Parathyroid adenoma (tissue), 2 donors: ENCODE measurements at regions not wholly inside any gene's neighbourhood (a gene's known extent, or its start where the extent isn't known, plus 50 kb on each side); places are given as distances from the start of the nearest gene placed in this dataset.

Experiments used
- H2AFZ ChIP-seq: fragments of 300-600 bp; sonication (generic); one replicate; pipeline ENCODE4 v1.7.0; 2017; ENCODE audit warnings: antibody characterized with exemption, mild to moderate bottlenecking
- H3K27ac ChIP-seq: fragments of 300-600 bp; sonication (generic); one replicate; pipeline ENCODE4 v1.7.0; 2017
- H3K27me3 ChIP-seq: fragments of 300-600 bp; sonication (generic); one replicate; pipeline ENCODE4 v1.7.0; 2017; ENCODE audit warnings: low read length; ENCODE audit not compliant: control insufficient read depth, insufficient read depth
- H3K36me3 ChIP-seq: fragments of 300-600 bp; sonication (generic); one replicate; pipeline ENCODE4 v1.7.0; 2017; ENCODE audit warnings: low read length; ENCODE audit not compliant: control insufficient read depth, insufficient read depth
- H3K4me1 ChIP-seq: fragments of 300-600 bp; sonication (generic); one replicate; pipeline ENCODE4 v1.7.0; 2017; ENCODE audit warnings: control low read depth
- H3K4me2 ChIP-seq: fragments of 300-600 bp; sonication (generic); one replicate; pipeline ENCODE4 v1.7.0; 2017; ENCODE audit warnings: low read length
- H3K4me3 ChIP-seq: fragments of 300-600 bp; sonication (generic); one replicate; pipeline ENCODE4 v1.7.0; 2017; ENCODE audit warnings: low read depth, low read length
- H3K79me2 ChIP-seq: fragments of 300-600 bp; sonication (generic); one replicate; pipeline ENCODE4 v1.7.0; 2017; ENCODE audit warnings: control low read depth
- H3K9ac ChIP-seq: fragments of 300-600 bp; sonication (generic); one replicate; pipeline ENCODE4 v1.7.0; 2017; ENCODE audit warnings: mild to moderate bottlenecking
- H3K9me3 ChIP-seq: fragments of 300-600 bp; sonication (generic); one replicate; pipeline ENCODE4 v1.7.0; 2017; ENCODE audit warnings: low read length; ENCODE audit not compliant: control insufficient read depth
- TF ChIP-seq, protein P1 (sequence below): fragments of 300-600 bp; sonication (generic); IDR thresholded peaks from one replicate; pipeline ENCODE4 v1.7.0; 2017; ENCODE audit warnings: antibody characterized with exemption, mild to moderate bottlenecking
- donor health status: primary hyperparathyroidism.

DNA sequence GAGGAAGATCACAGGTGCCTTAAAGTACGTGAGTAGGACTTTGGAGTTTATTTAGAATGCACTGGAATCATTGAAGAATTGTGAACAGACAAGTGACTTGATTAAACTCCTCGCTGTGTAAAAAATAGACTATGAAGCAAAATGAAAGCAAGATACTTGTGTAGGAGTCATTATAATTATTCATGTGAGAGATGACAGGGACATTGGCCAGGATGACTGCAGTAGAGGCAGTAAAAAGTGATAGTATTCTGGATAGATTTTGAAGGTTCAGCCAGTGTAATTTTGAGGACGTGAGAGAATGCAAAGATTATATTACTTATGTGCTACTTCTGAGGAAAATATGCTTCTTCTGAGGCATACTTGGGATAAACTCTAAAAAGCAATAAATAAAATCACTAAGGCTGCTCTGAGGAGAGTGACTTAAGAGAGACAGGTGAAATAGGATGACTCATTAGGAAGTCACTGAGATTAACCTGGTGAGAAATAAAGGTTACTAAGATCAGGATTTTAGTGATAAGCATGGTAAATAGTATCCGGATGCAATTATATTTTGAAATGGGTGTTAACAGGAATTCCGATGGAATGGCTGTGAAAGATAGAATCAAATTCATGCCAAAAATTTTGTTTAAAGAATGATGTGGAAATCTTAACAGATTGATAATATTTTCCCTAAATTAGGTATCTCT, 202.0 kb downstream of the CENPW start:
- Histone ChIP-seq H2AFZ (no peak overlapping the region), H3K27ac (no peak overlapping the region), H3K9ac (no peak overlapping the region), H3K79me2 (no peaks in the 10 kb centered on the region), H3K4me2 (no peak overlapping the region), H3K4me1 (no peaks in the 10 kb centered on the region), H3K9me3 (no peaks in the 10 kb centered on the region), H3K27me3 (no peaks in the 10 kb centered on the region), H3K36me3 (no peaks in the 10 kb centered on the region), H3K4me3 (no peak overlapping the region)
- TF ChIP-seq, protein P1, sequence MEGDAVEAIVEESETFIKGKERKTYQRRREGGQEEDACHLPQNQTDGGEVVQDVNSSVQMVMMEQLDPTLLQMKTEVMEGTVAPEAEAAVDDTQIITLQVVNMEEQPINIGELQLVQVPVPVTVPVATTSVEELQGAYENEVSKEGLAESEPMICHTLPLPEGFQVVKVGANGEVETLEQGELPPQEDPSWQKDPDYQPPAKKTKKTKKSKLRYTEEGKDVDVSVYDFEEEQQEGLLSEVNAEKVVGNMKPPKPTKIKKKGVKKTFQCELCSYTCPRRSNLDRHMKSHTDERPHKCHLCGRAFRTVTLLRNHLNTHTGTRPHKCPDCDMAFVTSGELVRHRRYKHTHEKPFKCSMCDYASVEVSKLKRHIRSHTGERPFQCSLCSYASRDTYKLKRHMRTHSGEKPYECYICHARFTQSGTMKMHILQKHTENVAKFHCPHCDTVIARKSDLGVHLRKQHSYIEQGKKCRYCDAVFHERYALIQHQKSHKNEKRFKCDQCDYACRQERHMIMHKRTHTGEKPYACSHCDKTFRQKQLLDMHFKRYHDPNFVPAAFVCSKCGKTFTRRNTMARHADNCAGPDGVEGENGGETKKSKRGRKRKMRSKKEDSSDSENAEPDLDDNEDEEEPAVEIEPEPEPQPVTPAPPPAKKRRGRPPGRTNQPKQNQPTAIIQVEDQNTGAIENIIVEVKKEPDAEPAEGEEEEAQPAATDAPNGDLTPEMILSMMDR = no peak

DNA sequence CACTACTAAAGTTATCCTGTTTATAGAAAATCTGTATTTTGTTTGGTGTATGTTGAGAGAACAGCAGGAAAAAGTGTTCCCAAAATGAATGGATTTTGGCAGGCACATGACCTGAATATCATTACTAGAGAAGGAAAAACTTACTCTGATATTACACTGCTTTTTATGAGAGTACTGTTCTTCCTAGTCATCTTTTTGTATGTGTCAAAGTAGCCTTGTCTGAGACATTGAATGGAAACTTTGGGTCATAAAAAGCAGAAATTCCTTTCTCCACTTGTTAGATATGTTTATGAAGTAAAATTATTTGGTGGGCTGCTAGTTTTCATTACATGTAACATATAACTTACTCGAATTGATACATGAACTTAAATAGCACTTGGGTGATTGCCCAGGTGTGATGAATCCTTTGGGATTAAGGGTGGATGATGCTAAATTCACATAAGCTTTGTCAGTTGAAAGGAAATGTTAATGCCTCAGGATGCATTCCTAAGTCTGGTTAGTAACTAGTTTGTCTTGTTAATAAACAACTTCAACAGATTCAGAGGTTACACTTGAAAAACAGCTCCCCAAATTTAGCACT, 206.7 kb downstream of the CENPW start:
- Histone ChIP-seq H3K4me2 (no peak overlapping the region), H2AFZ (no peak overlapping the region), H3K79me2 (no peaks in the 10 kb centered on the region), H3K27me3 (no peaks in the 10 kb centered on the region), H3K27ac (no peak overlapping the region), H3K4me3 (no peak overlapping the region), H3K9ac (no peak overlapping the region), H3K9me3 (no peaks in the 10 kb centered on the region), H3K36me3 (no peaks in the 10 kb centered on the region), H3K4me1 (no peaks in the 10 kb centered on the region)
- TF ChIP-seq, protein P1 = no peak

DNA sequence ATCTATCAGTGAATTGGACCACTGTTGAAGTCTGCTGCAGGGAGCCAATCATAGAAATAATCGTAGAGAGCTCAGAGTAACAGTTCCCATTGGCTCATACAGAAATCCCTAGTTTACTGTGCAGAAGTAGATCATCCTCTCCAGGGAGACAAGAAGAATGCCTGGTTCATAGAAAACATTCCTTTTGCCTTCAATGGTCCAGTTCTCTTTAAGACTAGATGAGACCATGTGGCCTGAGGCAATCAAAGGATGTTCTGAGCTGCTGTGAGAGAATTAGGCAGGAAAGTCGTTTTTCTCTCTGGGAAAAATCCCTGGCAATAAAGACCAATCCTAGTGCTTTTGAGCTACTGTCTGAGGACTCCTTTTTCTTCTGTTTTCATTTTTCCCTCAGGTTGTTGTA, 208.4 kb downstream of the CENPW start:
- Histone ChIP-seq H3K4me1 (no peaks in the 10 kb centered on the region), H2AFZ (no peak overlapping the region), H3K36me3 (no peaks in the 10 kb centered on the region), H3K27ac (no peak overlapping the region), H3K27me3 (no peaks in the 10 kb centered on the region), H3K9ac (no peak overlapping the region), H3K4me2 (no peak overlapping the region), H3K4me3 (no peak overlapping the region), H3K79me2 (no peaks in the 10 kb centered on the region), H3K9me3 (no peaks in the 10 kb centered on the region)
- TF ChIP-seq, protein P1 = no peak

DNA sequence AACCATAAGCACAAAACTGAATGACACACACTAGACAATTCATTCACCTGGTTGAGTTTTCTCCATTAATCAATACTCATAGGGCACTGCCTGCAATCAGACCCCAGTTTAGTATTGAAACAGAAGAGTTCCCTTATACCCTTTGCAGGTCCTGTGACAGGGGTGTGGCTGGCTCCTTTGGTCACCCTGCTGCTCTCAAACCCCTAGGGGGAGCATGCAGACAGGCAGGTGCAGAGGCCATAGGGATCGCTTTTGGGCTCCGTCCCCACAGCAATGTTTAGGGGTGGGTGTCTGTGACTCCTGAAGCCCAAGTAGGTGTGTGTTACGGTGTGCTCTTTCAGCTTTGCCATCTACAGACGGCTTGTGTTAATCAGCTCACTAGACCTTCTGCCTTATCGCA, 210.4 kb downstream of the CENPW start:
- Histone ChIP-seq H3K4me1 (no peaks in the 10 kb centered on the region), H2AFZ (no peak overlapping the region), H3K9me3 (no peaks in the 10 kb centered on the region), H3K27me3 (no peaks in the 10 kb centered on the region), H3K36me3 (no peaks in the 10 kb centered on the region), H3K27ac (no peak overlapping the region), H3K79me2 (no peaks in the 10 kb centered on the region), H3K4me3 (no peak overlapping the region), H3K4me2 (no peak overlapping the region), H3K9ac (no peak overlapping the region)
- TF ChIP-seq, protein P1 = no peak

- Histone ChIP-seq H3K4me3 (no peak overlapping the region), H2AFZ (no peak overlapping the region), H3K4me1 (no peaks in the 10 kb centered on the region), H3K4me2 (no peak overlapping the region), H3K9ac (no peak overlapping the region), H3K27me3 (no peaks in the 10 kb centered on the region), H3K27ac (no peak overlapping the region), H3K9me3 (no peaks in the 10 kb centered on the region), H3K36me3 (no peaks in the 10 kb centered on the region), H3K79me2 (no peaks in the 10 kb centered on the region)
- TF ChIP-seq, protein P1 = no peak
These were observed 211.9 kb downstream of the CENPW start for GRCh38 chr6:126551832-126552231.
